ENCODE measurements at regions not wholly inside any gene's neighbourhood (a gene's known extent, or its start where the extent isn't known, plus 50 kb on each side); places are given as distances from the start of the nearest gene placed in this dataset.

DNA sequence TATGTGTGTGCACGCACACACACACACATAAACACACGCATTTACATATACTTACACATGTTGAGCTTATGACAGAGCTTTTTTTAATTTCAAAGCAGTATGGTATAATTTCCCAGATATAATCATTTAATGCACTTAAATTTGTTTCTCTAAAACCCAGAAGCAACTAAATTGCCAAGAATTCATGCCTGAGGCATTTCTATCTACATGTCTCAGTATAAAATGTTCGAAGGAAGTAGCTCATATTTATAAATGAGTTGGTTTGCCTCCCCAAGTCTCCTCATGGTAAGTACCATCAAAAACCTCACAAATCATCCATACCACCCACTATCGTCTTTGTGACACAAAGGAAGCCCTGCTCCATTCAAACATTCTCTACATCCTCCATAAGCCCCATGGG is 130.6 kb downstream of the RPL22L1 start:
- H3K27ac ChIP-seq = no peak overlapping the region

GRCh38 chr3:170738766-170739165 is 131.2 kb downstream of the RPL22L1 start:
- H3K4me1 ChIP-seq (ENCODE audit: low read depth) = no peaks in the 10 kb centered on the region
- TF ChIP-seq CTCF (IDR thresholded peaks at IDR 0.05; ENCODE audit: low read depth, low read length) = no peak

More for the DNA sequence above, 130.6 kb downstream of the RPL22L1 start:
- no peak for DNase-seq (ENCODE audit: low read depth in 1 of 2, low spot score in 1 of 2)
- Histone ChIP-seq H3K4me3 (no peak overlapping the region), H3K27me3 (no peaks in the 10 kb centered on the region), H3K4me1 (ENCODE audit: low read depth) (no peaks in the 10 kb centered on the region), H3K36me3 (no peaks in the 10 kb centered on the region), H3K9me3 (ENCODE audit: low read depth) (no peaks in the 10 kb centered on the region)
- TF ChIP-seq CTCF (IDR thresholded peaks at IDR 0.05; ENCODE audit: low read depth, low read length) = no peak

DNA sequence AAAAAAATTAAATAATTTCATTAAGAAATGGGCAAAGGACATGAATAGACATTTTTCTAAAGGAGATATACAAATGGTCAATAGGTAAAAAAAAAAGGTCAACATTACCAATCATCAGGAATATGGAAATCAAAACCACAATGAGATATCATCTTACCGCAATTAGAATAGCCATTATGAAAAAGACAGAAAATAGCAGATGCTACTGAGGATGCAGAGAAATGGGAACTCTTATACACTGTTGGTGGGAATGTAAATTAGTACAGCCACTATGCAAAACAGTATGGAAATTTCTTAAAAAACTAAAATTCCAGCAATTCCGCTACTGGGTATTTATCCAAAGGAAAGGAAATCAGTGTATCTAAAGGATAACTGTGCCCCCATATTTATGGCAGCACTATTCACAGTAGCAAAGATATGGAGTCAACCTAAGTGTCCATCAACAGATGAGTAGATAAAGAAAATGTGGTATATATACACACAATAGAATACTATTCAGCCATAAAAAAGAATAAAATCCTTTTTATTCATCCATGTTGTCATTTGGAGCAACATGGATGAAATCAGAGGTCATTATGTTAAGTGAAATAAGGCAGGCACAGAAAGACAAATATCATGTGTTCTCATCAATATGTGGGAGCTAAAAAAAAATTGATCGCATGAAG is 132.4 kb downstream of the RPL22L1 start:
- Histone ChIP-seq H3K9me3 (ENCODE audit: low read depth) (no peaks in the 10 kb centered on the region), H3K27me3 (no peaks in the 10 kb centered on the region), H3K4me3 (no peak overlapping the region), H3K36me3 (no peaks in the 10 kb centered on the region), H3K27ac (no peak overlapping the region), H3K4me1 (ENCODE audit: low read depth) (no peaks in the 10 kb centered on the region)
- TF ChIP-seq CTCF (IDR thresholded peaks at IDR 0.05; ENCODE audit: low read depth, low read length) = no peak
- DNase-seq (ENCODE audit: low read depth in 1 of 2, low spot score in 1 of 2) = no peak

More at GRCh38 chr3:170738766-170739165, 131.2 kb downstream of the RPL22L1 start:
- Histone ChIP-seq H3K4me3 (no peak overlapping the region), H3K9me3 (ENCODE audit: low read depth) (no peaks in the 10 kb centered on the region), H3K27ac (no peak overlapping the region), H3K27me3 (no peaks in the 10 kb centered on the region), H3K36me3 (no peaks in the 10 kb centered on the region)
- DNase-seq (ENCODE audit: low read depth in 1 of 2, low spot score in 1 of 2) = no peak

- H3K9me3 ChIP-seq (ENCODE audit: low read depth) = no peaks in the 10 kb centered on the region
- no peaks in the 10 kb centered on the region for H3K27me3 ChIP-seq
- DNase-seq (ENCODE audit: low read depth in 1 of 2, low spot score in 1 of 2) = no peak
- no peak overlapping the region for H3K4me3 ChIP-seq
- H3K36me3 ChIP-seq = no peaks in the 10 kb centered on the region
- no peaks in the 10 kb centered on the region for H3K4me1 ChIP-seq (ENCODE audit: low read depth)
- no peak for TF ChIP-seq CTCF (IDR thresholded peaks at IDR 0.05; ENCODE audit: low read depth, low read length)
- H3K27ac ChIP-seq = no peak overlapping the region
Observed at GRCh38 chr3:170735821-170736220, 134.2 kb downstream of the RPL22L1 start.

DNA sequence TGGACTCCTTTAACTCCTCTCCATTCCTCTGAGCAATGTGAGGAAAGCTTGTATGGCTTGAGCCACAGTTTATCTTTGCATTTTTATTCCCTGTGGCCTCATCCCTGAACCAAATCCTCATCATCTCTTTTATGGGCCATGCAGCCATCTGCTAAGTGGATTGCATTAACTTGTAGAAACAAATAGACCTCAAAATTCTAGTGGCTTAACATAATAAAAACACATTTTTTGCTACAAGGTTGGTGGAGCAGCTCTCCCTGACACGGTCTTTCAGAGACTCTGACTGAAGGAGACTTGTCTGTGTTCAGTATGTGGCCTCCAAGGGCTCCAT is 135.3 kb downstream of the RPL22L1 start:
- H3K27me3 ChIP-seq = no peaks in the 10 kb centered on the region
- H3K4me3 ChIP-seq = no peak overlapping the region
- no peak for DNase-seq (ENCODE audit: low read depth in 1 of 2, low spot score in 1 of 2)

More for the DNA sequence above, 135.3 kb downstream of the RPL22L1 start:
- no peak overlapping the region for H3K27ac ChIP-seq
- TF ChIP-seq CTCF (IDR thresholded peaks at IDR 0.05; ENCODE audit: low read depth, low read length) = no peak
- H3K36me3 ChIP-seq = no peaks in the 10 kb centered on the region
- no peaks in the 10 kb centered on the region for H3K9me3 ChIP-seq (ENCODE audit: low read depth)
- no peaks in the 10 kb centered on the region for H3K4me1 ChIP-seq (ENCODE audit: low read depth)

Data from cardiac muscle cell (in vitro differentiated cells and primary cell).